Mononuclear cell (primary cell): ENCODE measurements at regions not wholly inside any gene's neighbourhood (a gene's known extent, or its start where the extent isn't known, plus 50 kb on each side); places are given as distances from the start of the nearest gene placed in this dataset.

Source experiments
- H3K27me3 ChIP-seq: 2 replicates; pipeline ENCODE4 v1.6.0; 2011; ENCODE audit warnings: low read length, control low read depth; ENCODE audit not compliant: insufficient read depth
- H3K4me1 ChIP-seq: 2 replicates; pipeline ENCODE4 v1.5.1; 2011; ENCODE audit warnings: mild to moderate bottlenecking, low read length, control low read depth; ENCODE audit not compliant: insufficient read depth
- H3K4me3 ChIP-seq: 2 replicates; pipeline ENCODE4 v1.5.1; 2011; ENCODE audit warnings: mild to moderate bottlenecking, low read length, moderate library complexity
- H3K9me3 ChIP-seq: 2 replicates; pipeline ENCODE4 v1.5.1; 2011; ENCODE audit warnings: low read depth, mild to moderate bottlenecking, control low read depth, low read length

- Histone ChIP-seq H3K4me3 (no peak overlapping the region), H3K9me3 (no peaks in the 10 kb centered on the region), H3K4me1 (no peaks in the 10 kb centered on the region), H3K27me3 (no peaks in the 10 kb centered on the region)
Observed at GRCh38 chr22:27349456-27349855, 452.1 kb downstream of the MN1 start.

- no peak overlapping the region for H3K4me3 ChIP-seq
- H3K4me1 ChIP-seq: no peaks in the 10 kb centered on the region
- H3K27me3 ChIP-seq: no peaks in the 10 kb centered on the region
- no peaks in the 10 kb centered on the region for H3K9me3 ChIP-seq
Observed at GRCh38 chr22:27350306-27350705, 451.2 kb downstream of the MN1 start.

GRCh38 chr22:27352426-27352825 lies 449.1 kb downstream of the MN1 start:
- no peak overlapping the region for H3K4me3 ChIP-seq
- H3K27me3 ChIP-seq: no peaks in the 10 kb centered on the region
- no peaks in the 10 kb centered on the region for H3K4me1 ChIP-seq

GRCh38 chr22:27358096-27358870 lies 443.3 kb downstream of the MN1 start:
- Histone ChIP-seq H3K27me3 (no peaks in the 10 kb centered on the region), H3K4me3 (no peak overlapping the region), H3K9me3 (peaks cover 11% of the 10 kb centered on the region), H3K4me1 (no peaks in the 10 kb centered on the region)

More at GRCh38 chr22:27352426-27352825, 449.1 kb downstream of the MN1 start:
- peaks cover 11% of the 10 kb centered on the region for H3K9me3 ChIP-seq

GRCh38 chr22:27370269-27370668 lies 431.3 kb downstream of the MN1 start:
- H3K4me3 ChIP-seq: no peak overlapping the region
- no peaks in the 10 kb centered on the region for H3K4me1 ChIP-seq
- no peaks in the 10 kb centered on the region for H3K9me3 ChIP-seq
- no peaks in the 10 kb centered on the region for H3K27me3 ChIP-seq

GRCh38 chr22:27370987-27371386 lies 430.6 kb downstream of the MN1 start:
- H3K4me1 ChIP-seq: no peaks in the 10 kb centered on the region
- no peaks in the 10 kb centered on the region for H3K27me3 ChIP-seq
- H3K4me3 ChIP-seq: no peak overlapping the region
- no peaks in the 10 kb centered on the region for H3K9me3 ChIP-seq

- no peaks in the 10 kb centered on the region for H3K9me3 ChIP-seq
- no peaks in the 10 kb centered on the region for H3K4me1 ChIP-seq
- H3K4me3 ChIP-seq: no peak overlapping the region
- H3K27me3 ChIP-seq: no peaks in the 10 kb centered on the region
Observed at GRCh38 chr22:27372364-27372763, 429.2 kb downstream of the MN1 start.

- Histone ChIP-seq H3K27me3 (no peaks in the 10 kb centered on the region), H3K9me3 (no peaks in the 10 kb centered on the region), H3K4me3 (no peak overlapping the region), H3K4me1 (no peaks in the 10 kb centered on the region)
Observed at GRCh38 chr22:27372969-27373670, 428.4 kb downstream of the MN1 start.

GRCh38 chr22:27377501-27378295 lies 423.9 kb downstream of the MN1 start:
- no peaks in the 10 kb centered on the region for H3K4me1 ChIP-seq
- no peaks in the 10 kb centered on the region for H3K9me3 ChIP-seq
- no peak overlapping the region for H3K4me3 ChIP-seq
- H3K27me3 ChIP-seq: no peaks in the 10 kb centered on the region

GRCh38 chr22:27378311-27378800 lies 423.2 kb downstream of the MN1 start:
- Histone ChIP-seq H3K27me3 (no peaks in the 10 kb centered on the region), H3K4me1 (no peaks in the 10 kb centered on the region), H3K4me3 (no peak overlapping the region), H3K9me3 (no peaks in the 10 kb centered on the region)

- Histone ChIP-seq H3K9me3 (no peaks in the 10 kb centered on the region), H3K4me3 (no peak overlapping the region), H3K27me3 (no peaks in the 10 kb centered on the region), H3K4me1 (no peaks in the 10 kb centered on the region)
Observed at GRCh38 chr22:27378995-27379394, 422.6 kb downstream of the MN1 start.

- H3K9me3 ChIP-seq: no peaks in the 10 kb centered on the region
- no peaks in the 10 kb centered on the region for H3K27me3 ChIP-seq
- H3K4me1 ChIP-seq: no peaks in the 10 kb centered on the region
- H3K4me3 ChIP-seq: no peak overlapping the region
Observed at GRCh38 chr22:27380855-27381254, 420.7 kb downstream of the MN1 start.

GRCh38 chr22:27381552-27381951 lies 420.0 kb downstream of the MN1 start:
- H3K4me3 ChIP-seq: no peak overlapping the region
- H3K27me3 ChIP-seq: no peaks in the 10 kb centered on the region
- H3K4me1 ChIP-seq: no peaks in the 10 kb centered on the region
- no peaks in the 10 kb centered on the region for H3K9me3 ChIP-seq

GRCh38 chr22:27381960-27382742 lies 419.4 kb downstream of the MN1 start:
- Histone ChIP-seq H3K4me1 (no peaks in the 10 kb centered on the region), H3K27me3 (no peaks in the 10 kb centered on the region), H3K9me3 (no peaks in the 10 kb centered on the region), H3K4me3 (no peak overlapping the region)
